ENCODE measurements at regions not wholly inside any gene's neighbourhood (a gene's known extent, or its start where the extent isn't known, plus 50 kb on each side); places are given as distances from the start of the nearest gene placed in this dataset.

GRCh38 chr20:20890751-20891150, 178.3 kb upstream of the RALGAPA2 start:
- Histone ChIP-seq H3K36me3 (no peaks in the 10 kb centered on the region), H3K27ac (no peak overlapping the region), H3K27me3 (peaks cover 15% of the 10 kb centered on the region)

DNA sequence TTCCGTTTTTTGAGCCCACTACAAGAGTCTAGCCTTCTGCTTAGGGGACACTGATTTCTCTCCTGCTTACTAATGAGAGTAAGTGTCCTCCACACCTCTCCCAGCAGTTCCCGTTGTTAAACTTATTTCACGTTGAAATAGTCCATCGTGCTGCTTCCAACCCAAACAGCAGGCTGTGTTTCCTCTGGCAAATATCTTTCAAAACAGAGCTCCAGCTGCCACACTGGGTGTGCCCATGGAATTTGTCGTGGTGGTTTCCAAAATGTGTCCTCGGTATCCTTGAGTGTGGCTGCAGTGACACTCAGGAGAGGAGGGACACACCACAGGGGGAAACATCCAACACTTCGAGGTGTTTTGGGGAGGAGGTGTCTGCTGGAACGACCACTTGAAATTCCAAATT, 176.5 kb upstream of the RALGAPA2 start:
- H3K4me3 ChIP-seq: no peak overlapping the region
- no peaks in the 10 kb centered on the region for H3K9me3 ChIP-seq (ENCODE audit: low read depth)
- TF ChIP-seq, protein P1, sequence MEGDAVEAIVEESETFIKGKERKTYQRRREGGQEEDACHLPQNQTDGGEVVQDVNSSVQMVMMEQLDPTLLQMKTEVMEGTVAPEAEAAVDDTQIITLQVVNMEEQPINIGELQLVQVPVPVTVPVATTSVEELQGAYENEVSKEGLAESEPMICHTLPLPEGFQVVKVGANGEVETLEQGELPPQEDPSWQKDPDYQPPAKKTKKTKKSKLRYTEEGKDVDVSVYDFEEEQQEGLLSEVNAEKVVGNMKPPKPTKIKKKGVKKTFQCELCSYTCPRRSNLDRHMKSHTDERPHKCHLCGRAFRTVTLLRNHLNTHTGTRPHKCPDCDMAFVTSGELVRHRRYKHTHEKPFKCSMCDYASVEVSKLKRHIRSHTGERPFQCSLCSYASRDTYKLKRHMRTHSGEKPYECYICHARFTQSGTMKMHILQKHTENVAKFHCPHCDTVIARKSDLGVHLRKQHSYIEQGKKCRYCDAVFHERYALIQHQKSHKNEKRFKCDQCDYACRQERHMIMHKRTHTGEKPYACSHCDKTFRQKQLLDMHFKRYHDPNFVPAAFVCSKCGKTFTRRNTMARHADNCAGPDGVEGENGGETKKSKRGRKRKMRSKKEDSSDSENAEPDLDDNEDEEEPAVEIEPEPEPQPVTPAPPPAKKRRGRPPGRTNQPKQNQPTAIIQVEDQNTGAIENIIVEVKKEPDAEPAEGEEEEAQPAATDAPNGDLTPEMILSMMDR (IDR thresholded peaks at IDR 0.05; ENCODE audit: low read depth, low read length): no peak
- no peak overlapping the region for H3K27ac ChIP-seq
- DNase-seq (ENCODE audit: low read depth in 1 of 2, low spot score in 1 of 2): no peak
- H3K36me3 ChIP-seq: no peaks in the 10 kb centered on the region
- H3K27me3 ChIP-seq: peaks cover 21% of the 10 kb centered on the region
- H3K4me1 ChIP-seq (ENCODE audit: low read depth): no peaks in the 10 kb centered on the region

More at GRCh38 chr20:20890751-20891150, 178.3 kb upstream of the RALGAPA2 start:
- Histone ChIP-seq H3K4me3 (no peak overlapping the region), H3K9me3 (ENCODE audit: low read depth) (no peaks in the 10 kb centered on the region), H3K4me1 (ENCODE audit: low read depth) (no peaks in the 10 kb centered on the region)
- TF ChIP-seq, protein P1 (IDR thresholded peaks at IDR 0.05; ENCODE audit: low read depth, low read length): no peak
- DNase-seq (ENCODE audit: low read depth in 1 of 2, low spot score in 1 of 2): no peak

- Histone ChIP-seq H3K36me3 (no peaks in the 10 kb centered on the region), H3K27me3 (peaks cover 21% of the 10 kb centered on the region), H3K4me1 (ENCODE audit: low read depth) (no peaks in the 10 kb centered on the region), H3K27ac (no peak overlapping the region), H3K4me3 (no peak overlapping the region), H3K9me3 (ENCODE audit: low read depth) (no peaks in the 10 kb centered on the region)
- DNase-seq (ENCODE audit: low read depth in 1 of 2, low spot score in 1 of 2): no peak
- TF ChIP-seq, protein P1 (IDR thresholded peaks at IDR 0.05; ENCODE audit: low read depth, low read length): no peak
These were observed 175.8 kb upstream of the RALGAPA2 start for GRCh38 chr20:20888266-20888656.

DNA sequence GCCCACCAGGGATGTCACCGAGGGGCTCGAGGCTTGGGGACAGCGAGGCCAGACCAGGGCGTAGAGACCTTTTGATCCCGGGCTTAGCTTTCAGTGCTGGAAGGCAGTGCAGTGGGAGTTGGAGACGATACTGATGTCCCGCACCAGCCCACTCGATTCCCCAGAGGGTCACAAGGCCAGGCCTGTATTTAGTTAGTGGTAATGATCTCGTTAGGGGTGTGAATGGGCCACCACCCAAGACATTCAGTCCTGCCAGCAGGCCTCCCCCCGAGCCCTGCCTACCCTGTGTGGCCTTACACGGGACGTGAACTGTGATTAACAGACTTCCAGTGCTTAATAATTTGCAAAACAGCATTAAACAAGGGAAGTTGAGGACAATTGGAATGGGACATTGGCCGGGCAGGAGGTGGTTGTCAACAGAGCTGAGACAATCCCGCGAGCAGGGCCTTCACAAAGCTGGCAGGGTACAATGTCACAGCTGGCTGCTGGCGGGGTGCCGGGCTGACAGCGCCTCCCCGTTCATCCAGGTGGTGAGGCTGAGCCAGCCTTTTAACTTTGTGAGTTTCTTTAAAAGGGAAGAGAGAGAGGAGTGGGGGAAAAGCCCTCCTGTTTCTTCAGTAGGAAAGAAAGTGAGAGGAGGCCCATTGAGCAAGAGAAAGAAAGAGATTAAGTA, 175.3 kb upstream of the RALGAPA2 start:
- no peak for DNase-seq (ENCODE audit: low read depth in 1 of 2, low spot score in 1 of 2)
- no peaks in the 10 kb centered on the region for H3K9me3 ChIP-seq (ENCODE audit: low read depth)
- TF ChIP-seq, protein P1 (IDR thresholded peaks at IDR 0.05; ENCODE audit: low read depth, low read length): no peak
- no peak overlapping the region for H3K4me3 ChIP-seq
- H3K4me1 ChIP-seq (ENCODE audit: low read depth): no peaks in the 10 kb centered on the region
- H3K36me3 ChIP-seq: no peaks in the 10 kb centered on the region
- peaks cover 21% of the 10 kb centered on the region for H3K27me3 ChIP-seq
- no peak overlapping the region for H3K27ac ChIP-seq

DNA sequence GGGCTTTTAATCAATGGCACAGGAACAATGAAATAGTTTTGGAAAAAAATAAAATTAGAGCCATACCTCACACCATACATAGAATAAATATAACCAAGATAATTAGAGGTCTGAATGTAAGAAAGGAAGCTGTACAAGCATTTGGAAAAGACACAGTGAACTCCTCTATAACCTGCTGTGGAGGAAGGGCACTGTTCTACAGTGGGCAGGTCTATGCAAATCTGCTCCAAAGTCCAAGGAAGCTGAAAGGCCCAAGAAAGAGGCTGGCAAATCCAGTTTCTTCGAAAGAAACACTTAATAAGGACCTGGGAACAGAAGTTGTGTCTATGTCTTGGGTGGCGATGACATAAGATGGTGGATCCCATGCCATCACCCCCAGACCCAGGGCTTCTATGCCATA, 169.4 kb upstream of the RALGAPA2 start:
- Histone ChIP-seq H3K36me3 (no peaks in the 10 kb centered on the region), H3K27ac (no peak overlapping the region), H3K27me3 (peaks cover 6% of the 10 kb centered on the region), H3K4me3 (no peak overlapping the region), H3K9me3 (ENCODE audit: low read depth) (no peaks in the 10 kb centered on the region), H3K4me1 (ENCODE audit: low read depth) (no peaks in the 10 kb centered on the region)
- DNase-seq (ENCODE audit: low read depth in 1 of 2, low spot score in 1 of 2): no peak
- TF ChIP-seq, protein P1 (IDR thresholded peaks at IDR 0.05; ENCODE audit: low read depth, low read length): no peak
